22Rv1 (cell line): ENCODE measurements at regions not wholly inside any gene's neighbourhood (a gene's known extent, or its start where the extent isn't known, plus 50 kb on each side); places are given as distances from the start of the nearest gene placed in this dataset.

Source experiments
- H3K27ac ChIP-seq: fragments of 450-650 bp; 2 replicates; pipeline ENCODE4 v1.5.1; 2017
- CTCF ChIP-seq: fragments of 450-650 bp; IDR thresholded peaks from 2 replicates; pipeline ENCODE4 v1.5.1; 2017; ENCODE audit warnings: mild to moderate bottlenecking
- ZFX ChIP-seq: fragments of 450-650 bp; IDR thresholded peaks from 2 replicates; pipeline ENCODE4 v1.6.1; 2017; ENCODE audit warnings: antibody characterized with exemption, borderline replicate concordance

- no peak overlapping the region for H3K27ac ChIP-seq
- TF ChIP-seq ZFX (no peak), CTCF (no peak)
Observed at GRCh38 chr4:53920116-53920515, 144.3 kb downstream of the CHIC2 start.

- no peak for TF ChIP-seq ZFX
- no peak for TF ChIP-seq CTCF
- no peak overlapping the region for H3K27ac ChIP-seq
Observed at GRCh38 chr4:53919535-53919934, 144.9 kb downstream of the CHIC2 start.

GRCh38 chr4:53917729-53918128 lies 146.7 kb downstream of the CHIC2 start:
- no peak overlapping the region for H3K27ac ChIP-seq
- TF ChIP-seq ZFX, result no peak
- no peak for TF ChIP-seq CTCF

- no peak for TF ChIP-seq ZFX
- TF ChIP-seq CTCF, result no peak
- H3K27ac ChIP-seq, result no peak overlapping the region
Observed at GRCh38 chr4:53916431-53916889, 147.9 kb downstream of the CHIC2 start.

- TF ChIP-seq ZFX (no peak), CTCF (no peak)
- H3K27ac ChIP-seq, result no peak overlapping the region
Observed at GRCh38 chr4:53914313-53915016, 149.9 kb downstream of the CHIC2 start.

GRCh38 chr4:53913771-53914170 lies 150.6 kb downstream of the CHIC2 start:
- TF ChIP-seq ZFX (no peak), CTCF (no peak)
- H3K27ac ChIP-seq, result no peak overlapping the region

- no peak overlapping the region for H3K27ac ChIP-seq
- no peak for TF ChIP-seq ZFX
- no peak for TF ChIP-seq CTCF
Observed at GRCh38 chr4:53912766-53913497, 151.5 kb downstream of the CHIC2 start.
